ENCODE measurements at regions not wholly inside any gene's neighbourhood (a gene's known extent, or its start where the extent isn't known, plus 50 kb on each side); places are given as distances from the start of the nearest gene placed in this dataset.

- Histone ChIP-seq H3K4me1 (ENCODE audit: control insufficient read depth, insufficient read depth, low read length) (no peaks in the 10 kb centered on the region), H3K36me3 (ENCODE audit: control insufficient read depth, insufficient read depth, low read length, severe bottlenecking) (no peaks in the 10 kb centered on the region), H3K9me3 (ENCODE audit: control insufficient read depth, low read length) (no peaks in the 10 kb centered on the region), H3K9ac (ENCODE audit: low read length) (no peak overlapping the region), H3K27me3 (replicated peaks; ENCODE audit: control insufficient read depth, insufficient read depth, low read length) (no peaks in the 10 kb centered on the region), H3K4me3 (ENCODE audit: low read length) (no peak overlapping the region)
- DNase-seq (ENCODE audit: low read depth), result no peak
These were observed 195.0 kb upstream of the TSHZ2 start for GRCh38 chr20:52777171-52777570.

GRCh38 chr20:52775786-52776185, 196.4 kb upstream of the TSHZ2 start:
- DNase-seq (ENCODE audit: low read depth), result no peak
- H3K36me3 ChIP-seq (ENCODE audit: control insufficient read depth, insufficient read depth, low read length, severe bottlenecking), result no peaks in the 10 kb centered on the region
- H3K27me3 ChIP-seq (replicated peaks; ENCODE audit: control insufficient read depth, insufficient read depth, low read length), result no peaks in the 10 kb centered on the region
- no peaks in the 10 kb centered on the region for H3K9me3 ChIP-seq (ENCODE audit: control insufficient read depth, low read length)
- no peaks in the 10 kb centered on the region for H3K4me1 ChIP-seq (ENCODE audit: control insufficient read depth, insufficient read depth, low read length)
- H3K9ac ChIP-seq (ENCODE audit: low read length), result no peak overlapping the region
- H3K4me3 ChIP-seq (ENCODE audit: low read length), result no peak overlapping the region

- no peaks in the 10 kb centered on the region for H3K9me3 ChIP-seq (ENCODE audit: control insufficient read depth, low read length)
- H3K4me1 ChIP-seq (ENCODE audit: control insufficient read depth, insufficient read depth, low read length), result peaks cover 14% of the 10 kb centered on the region
- H3K27me3 ChIP-seq (replicated peaks; ENCODE audit: control insufficient read depth, insufficient read depth, low read length), result no peaks in the 10 kb centered on the region
- H3K4me3 ChIP-seq (ENCODE audit: low read length), result no peak overlapping the region
- H3K36me3 ChIP-seq (ENCODE audit: control insufficient read depth, insufficient read depth, low read length, severe bottlenecking), result no peaks in the 10 kb centered on the region
- H3K9ac ChIP-seq (ENCODE audit: low read length), result no peak overlapping the region
- no peak for DNase-seq (ENCODE audit: low read depth)
These were observed 203.5 kb upstream of the TSHZ2 start for GRCh38 chr20:52768694-52769093.

GRCh38 chr20:52766645-52767435, 205.3 kb upstream of the TSHZ2 start:
- no peak overlapping the region for H3K4me3 ChIP-seq (ENCODE audit: low read length)
- H3K36me3 ChIP-seq (ENCODE audit: control insufficient read depth, insufficient read depth, low read length, severe bottlenecking), result no peaks in the 10 kb centered on the region
- no peaks in the 10 kb centered on the region for H3K9me3 ChIP-seq (ENCODE audit: control insufficient read depth, low read length)
- no peak for DNase-seq (ENCODE audit: low read depth)
- H3K9ac ChIP-seq (ENCODE audit: low read length), result no peak overlapping the region
- H3K4me1 ChIP-seq (ENCODE audit: control insufficient read depth, insufficient read depth, low read length), result peaks cover 18% of the 10 kb centered on the region
- no peaks in the 10 kb centered on the region for H3K27me3 ChIP-seq (replicated peaks; ENCODE audit: control insufficient read depth, insufficient read depth, low read length)

- H3K4me1 ChIP-seq (ENCODE audit: control insufficient read depth, insufficient read depth, low read length), result peaks cover 16% of the 10 kb centered on the region
- H3K9me3 ChIP-seq (ENCODE audit: control insufficient read depth, low read length), result peaks cover 4% of the 10 kb centered on the region
- no peak overlapping the region for H3K9ac ChIP-seq (ENCODE audit: low read length)
- no peak overlapping the region for H3K4me3 ChIP-seq (ENCODE audit: low read length)
- no peaks in the 10 kb centered on the region for H3K27me3 ChIP-seq (replicated peaks; ENCODE audit: control insufficient read depth, insufficient read depth, low read length)
- DNase-seq (ENCODE audit: low read depth), result no peak
- H3K36me3 ChIP-seq (ENCODE audit: control insufficient read depth, insufficient read depth, low read length, severe bottlenecking), result no peaks in the 10 kb centered on the region
These were observed 208.8 kb upstream of the TSHZ2 start for GRCh38 chr20:52763321-52763853.

- no peak for DNase-seq (ENCODE audit: low read depth)
- no peak overlapping the region for H3K4me3 ChIP-seq (ENCODE audit: low read length)
- peaks cover 10% of the 10 kb centered on the region for H3K4me1 ChIP-seq (ENCODE audit: control insufficient read depth, insufficient read depth, low read length)
- H3K36me3 ChIP-seq (ENCODE audit: control insufficient read depth, insufficient read depth, low read length, severe bottlenecking), result no peaks in the 10 kb centered on the region
- H3K9ac ChIP-seq (ENCODE audit: low read length), result no peak overlapping the region
- no peaks in the 10 kb centered on the region for H3K27me3 ChIP-seq (replicated peaks; ENCODE audit: control insufficient read depth, insufficient read depth, low read length)
- H3K9me3 ChIP-seq (ENCODE audit: control insufficient read depth, low read length), result peaks cover 4% of the 10 kb centered on the region
These were observed 210.3 kb upstream of the TSHZ2 start for GRCh38 chr20:52761867-52762266.

GRCh38 chr20:52760791-52761190, 211.4 kb upstream of the TSHZ2 start:
- no peak for DNase-seq (ENCODE audit: low read depth)
- Histone ChIP-seq H3K9ac (ENCODE audit: low read length) (no peak overlapping the region), H3K36me3 (ENCODE audit: control insufficient read depth, insufficient read depth, low read length, severe bottlenecking) (no peaks in the 10 kb centered on the region), H3K4me1 (ENCODE audit: control insufficient read depth, insufficient read depth, low read length) (peaks cover 7% of the 10 kb centered on the region), H3K9me3 (ENCODE audit: control insufficient read depth, low read length) (peaks cover 4% of the 10 kb centered on the region), H3K4me3 (ENCODE audit: low read length) (no peak overlapping the region), H3K27me3 (replicated peaks; ENCODE audit: control insufficient read depth, insufficient read depth, low read length) (no peaks in the 10 kb centered on the region)

- H3K4me3 ChIP-seq (ENCODE audit: low read length), result no peak overlapping the region
- no peaks in the 10 kb centered on the region for H3K27me3 ChIP-seq (replicated peaks; ENCODE audit: control insufficient read depth, insufficient read depth, low read length)
- no peak for DNase-seq (ENCODE audit: low read depth)
- no peaks in the 10 kb centered on the region for H3K36me3 ChIP-seq (ENCODE audit: control insufficient read depth, insufficient read depth, low read length, severe bottlenecking)
- H3K9me3 ChIP-seq (ENCODE audit: control insufficient read depth, low read length), result peaks cover 12% of the 10 kb centered on the region
- peaks cover 7% of the 10 kb centered on the region for H3K4me1 ChIP-seq (ENCODE audit: control insufficient read depth, insufficient read depth, low read length)
- no peak overlapping the region for H3K9ac ChIP-seq (ENCODE audit: low read length)
These were observed 214.7 kb upstream of the TSHZ2 start for GRCh38 chr20:52757411-52757810.

- H3K4me1 ChIP-seq (ENCODE audit: control insufficient read depth, insufficient read depth, low read length), result no peaks in the 10 kb centered on the region
- no peak overlapping the region for H3K9ac ChIP-seq (ENCODE audit: low read length)
- H3K36me3 ChIP-seq (ENCODE audit: control insufficient read depth, insufficient read depth, low read length, severe bottlenecking), result no peaks in the 10 kb centered on the region
- DNase-seq (ENCODE audit: low read depth), result no peak
- peaks cover 9% of the 10 kb centered on the region for H3K9me3 ChIP-seq (ENCODE audit: control insufficient read depth, low read length)
- no peak overlapping the region for H3K4me3 ChIP-seq (ENCODE audit: low read length)
- H3K27me3 ChIP-seq (replicated peaks; ENCODE audit: control insufficient read depth, insufficient read depth, low read length), result no peaks in the 10 kb centered on the region
These were observed 216.4 kb upstream of the TSHZ2 start for GRCh38 chr20:52755744-52756143.

- no peak for DNase-seq (ENCODE audit: low read depth)
- Histone ChIP-seq H3K36me3 (ENCODE audit: control insufficient read depth, insufficient read depth, low read length, severe bottlenecking) (no peaks in the 10 kb centered on the region), H3K4me1 (ENCODE audit: control insufficient read depth, insufficient read depth, low read length) (no peaks in the 10 kb centered on the region), H3K4me3 (ENCODE audit: low read length) (no peak overlapping the region), H3K27me3 (replicated peaks; ENCODE audit: control insufficient read depth, insufficient read depth, low read length) (no peaks in the 10 kb centered on the region), H3K9me3 (ENCODE audit: control insufficient read depth, low read length) (peaks cover 8% of the 10 kb centered on the region), H3K9ac (ENCODE audit: low read length) (no peak overlapping the region)
These were observed 217.8 kb upstream of the TSHZ2 start for GRCh38 chr20:52754366-52754765.

- Histone ChIP-seq H3K4me3 (ENCODE audit: low read length) (no peak overlapping the region), H3K36me3 (ENCODE audit: control insufficient read depth, insufficient read depth, low read length, severe bottlenecking) (no peaks in the 10 kb centered on the region), H3K9ac (ENCODE audit: low read length) (no peak overlapping the region), H3K27me3 (replicated peaks; ENCODE audit: control insufficient read depth, insufficient read depth, low read length) (no peaks in the 10 kb centered on the region), H3K9me3 (ENCODE audit: control insufficient read depth, low read length) (peaks cover 8% of the 10 kb centered on the region), H3K4me1 (ENCODE audit: control insufficient read depth, insufficient read depth, low read length) (peaks cover 18% of the 10 kb centered on the region)
- DNase-seq (ENCODE audit: low read depth), result no peak
These were observed 220.1 kb upstream of the TSHZ2 start for GRCh38 chr20:52752023-52752422.

GRCh38 chr20:52751571-52751970, 220.6 kb upstream of the TSHZ2 start:
- H3K4me3 ChIP-seq (ENCODE audit: low read length), result no peak overlapping the region
- no peaks in the 10 kb centered on the region for H3K27me3 ChIP-seq (replicated peaks; ENCODE audit: control insufficient read depth, insufficient read depth, low read length)
- no peaks in the 10 kb centered on the region for H3K36me3 ChIP-seq (ENCODE audit: control insufficient read depth, insufficient read depth, low read length, severe bottlenecking)
- H3K9ac ChIP-seq (ENCODE audit: low read length), result no peak overlapping the region
- peaks cover 18% of the 10 kb centered on the region for H3K4me1 ChIP-seq (ENCODE audit: control insufficient read depth, insufficient read depth, low read length)
- DNase-seq (ENCODE audit: low read depth), result no peak
- H3K9me3 ChIP-seq (ENCODE audit: control insufficient read depth, low read length), result peaks cover 8% of the 10 kb centered on the region
